SK-N-SH treated with all-trans-retinoic acid at 6 μM for 48 hours (cell line): ENCODE measurements at regions not wholly inside any gene's neighbourhood (a gene's known extent, or its start where the extent isn't known, plus 50 kb on each side); places are given as distances from the start of the nearest gene placed in this dataset.

ENCODE experiments used
- GLIS3 ChIP-seq: fragments of 250-450 bp; sonication (Bioruptor Pico); IDR thresholded peaks from 2 replicates; pipeline ENCODE4 v1.5.0; 2020; ENCODE audit warnings: mild to moderate bottlenecking, moderate library complexity
- ZFP3 ChIP-seq: fragments of 250-450 bp; sonication (Bioruptor Pico); IDR thresholded peaks from 2 replicates; pipeline ENCODE4 v1.5.0; 2020; ENCODE audit warnings: mild to moderate bottlenecking, moderate library complexity

DNA sequence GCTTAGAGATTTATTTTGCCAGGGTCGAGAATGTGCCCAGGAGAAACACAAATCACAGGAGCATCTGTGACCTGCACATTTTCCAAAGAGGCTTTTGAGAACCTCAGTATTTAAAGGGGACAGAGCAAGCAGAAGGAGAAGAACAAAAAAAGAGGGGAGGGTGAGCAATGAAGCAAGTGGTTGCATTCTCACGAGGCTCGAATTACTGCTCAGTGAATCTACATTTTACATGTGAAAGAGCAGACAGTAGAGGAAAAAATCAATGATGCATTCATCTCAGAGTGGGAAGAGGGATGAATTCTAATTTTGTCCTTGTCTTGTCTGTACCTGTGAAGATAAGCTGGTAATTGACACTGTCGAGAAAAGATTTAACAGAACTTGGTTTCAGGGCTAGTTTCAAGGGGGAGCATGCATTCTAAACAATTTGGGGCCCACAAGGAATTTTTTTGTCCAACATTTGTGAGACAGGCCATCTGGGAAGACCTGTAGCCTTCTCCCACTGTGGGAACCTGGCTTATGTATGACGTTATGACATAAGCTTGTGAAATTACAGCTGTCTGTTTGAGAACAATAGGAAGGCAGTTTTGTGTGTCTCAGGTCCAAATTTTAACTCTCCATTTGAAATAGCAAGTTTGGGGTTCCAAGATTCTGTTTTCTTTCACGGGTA lies 855.1 kb downstream of the SLITRK5 start:
- TF ChIP-seq GLIS3: no peak
- TF ChIP-seq ZFP3: no peak
